Transverse colon (tissue), 4 donors: ENCODE measurements at regions not wholly inside any gene's neighbourhood (a gene's known extent, or its start where the extent isn't known, plus 50 kb on each side); places are given as distances from the start of the nearest gene placed in this dataset.

Experiments
- DNase-seq: peaks from one replicate; pipeline ENCODE4 v3.0.0-alpha.2; 2019
- H3K27ac ChIP-seq, 4 donors: fragments of 200-600 bp; sonication (generic); 2 replicates each; pipeline ENCODE4 v1.5.1; 2016 to 2018; ENCODE audit warnings: inconsistent platforms in 4 of 4
- H3K27me3 ChIP-seq: fragments of 200-600 bp; sonication (generic); 2 replicates; pipeline ENCODE4 v1.5.1; 2017; ENCODE audit warnings: inconsistent platforms
- H3K36me3 ChIP-seq, 4 donors: fragments of 200-600 bp; sonication (generic); 2 replicates each; pipeline ENCODE4 v1.5.1; 2017 to 2019; ENCODE audit warnings: inconsistent platforms in 4 of 4
- H3K4me1 ChIP-seq, 4 donors: fragments of 200-600 bp; sonication (generic); 2 replicates each; pipeline ENCODE4 v1.5.1; 2017 to 2020; ENCODE audit warnings: inconsistent platforms in 4 of 4
- H3K4me3 ChIP-seq, 4 donors: fragments of 200-600 bp; sonication (generic); 1 replicate in 1 of 4; 2 replicates in 3 of 4; pipeline versions ENCODE4 v1.5.1 to v1.6.1; 2017 to 2019; ENCODE audit warnings: inconsistent platforms in 4 of 4
- H3K9me3 ChIP-seq, 2 donors: fragments of 200-600 bp; sonication (generic); 2 replicates each; pipeline ENCODE4 v1.5.1; 2017 to 2019; ENCODE audit warnings: inconsistent platforms in 2 of 2
- CTCF ChIP-seq, 5 experiments: fragments of 200-600 bp in 3 of 5; fragments of 450-650 bp in 2 of 5; sonication (generic) in 3 of 5; IDR thresholded peaks; 1 replicate in 2 of 5; 2 replicates in 3 of 5; pipeline ENCODE4 v1.5.1; 2016 to 2017; ENCODE audit warnings: antibody characterized with exemption in 5 of 5, inconsistent platforms in 3 of 5, mild to moderate bottlenecking in 2 of 5, moderate library complexity in 1 of 5
- EP300 ChIP-seq: sonication (generic); formaldehyde crosslinking; IDR thresholded peaks from one replicate; pipeline ENCODE4 v1.6.1; 2017; ENCODE audit warnings: antibody characterized with exemption, low read depth
- POLR2A ChIP-seq: fragments of 450-650 bp; IDR thresholded peaks from one replicate; pipeline ENCODE4 v1.6.1; 2016; ENCODE audit warnings: antibody characterized with exemption, mild to moderate bottlenecking, moderate library complexity
- POLR2AphosphoS5 ChIP-seq, 3 donors: sonication (generic); formaldehyde crosslinking; IDR thresholded peaks; one replicate each; pipeline ENCODE4 v1.6.1; 2016; ENCODE audit warnings: antibody characterized with exemption in 3 of 3
- WGBS, 2 donors: methylation state at CpG; one replicate each; pipeline ENCODE4 v1.1.5; 2018; ENCODE audit warnings: low coverage in 1 of 2; 5-methylcytosine and 5-hydroxymethylcytosine counted together
- in situ Hi-C, 4 donors: fragments of 200-750 bp; cut with MboI; loops; one replicate each; pipeline versions ENCODE4 v1.15.0 to v1.15.1; 2017; ENCODE audit warnings: low sequenced_read_pairs in 3 of 4, low pct_ligation_motif_present in 1 of 4, low pct_unique_long_range_greater_than_20kb in 1 of 4
- intact Hi-C: fragments of 100-400 bp; cut with DNase I; formaldehyde crosslinking; loops from one replicate; pipeline ENCODE4 v1.15.1; 2023; ENCODE audit warnings: low total_unique reads

GRCh38 chr1:80966266-80966665, 834.5 kb upstream of the ADGRL2 start:
- WGBS, 2 donors, result 0 to 57% methylated on average over 1 of the region's 1 CpG
- DNase-seq, result no peak
- no peaks in the 10 kb centered on the region for H3K9me3 ChIP-seq
- no peaks in the 10 kb centered on the region for H3K36me3 ChIP-seq
- in situ Hi-C loops, result no loop called here
- no peak overlapping the region for H3K4me3 ChIP-seq
- no peak for TF ChIP-seq POLR2AphosphoS5 (IDR thresholded peaks at IDR 0.05)
- no peak for TF ChIP-seq POLR2A
- TF ChIP-seq EP300, result no peak
- TF ChIP-seq CTCF (IDR thresholded peaks at IDR 0.05), result no peak
- H3K4me1 ChIP-seq, result no peaks in the 10 kb centered on the region
- no peak overlapping the region for H3K27ac ChIP-seq
- intact Hi-C loops, result no loop called here
- no peaks in the 10 kb centered on the region for H3K27me3 ChIP-seq

DNA sequence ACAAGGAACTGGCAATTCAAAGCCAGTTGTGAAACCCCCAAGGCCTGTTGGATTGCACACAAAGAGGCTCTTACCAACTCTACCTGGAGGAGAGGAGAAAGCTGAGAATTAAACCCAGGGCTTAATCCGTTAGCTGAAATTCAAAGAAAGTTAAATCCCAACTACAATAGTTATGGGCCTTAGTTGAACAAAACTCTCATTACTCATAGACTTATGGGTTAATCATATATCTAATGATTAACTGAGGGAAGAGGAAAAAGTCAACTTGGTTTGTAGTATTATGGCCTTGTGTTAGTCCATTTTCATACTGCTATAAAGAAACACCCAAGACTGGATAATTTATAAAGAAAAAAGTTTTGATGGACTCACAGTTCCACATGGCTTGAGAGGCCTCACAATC, 838.2 kb upstream of the ADGRL2 start:
- Histone ChIP-seq H3K4me3 (no peak overlapping the region), H3K36me3 (no peaks in the 10 kb centered on the region), H3K27me3 (no peaks in the 10 kb centered on the region), H3K4me1 (no peaks in the 10 kb centered on the region), H3K27ac (no peak overlapping the region), H3K9me3 (no peaks in the 10 kb centered on the region)
- no peak for DNase-seq
- in situ Hi-C loops, result no loop called here
- TF ChIP-seq POLR2AphosphoS5 (IDR thresholded peaks at IDR 0.05), result no peak
- TF ChIP-seq POLR2A, result no peak
- no peak for TF ChIP-seq CTCF (IDR thresholded peaks at IDR 0.05)
- TF ChIP-seq EP300, result no peak
- intact Hi-C loops, result no loop called here
- 96 to 100% methylated on average over 1 of the region's 1 CpG for WGBS, 2 donors

GRCh38 chr1:80961464-80962190, 839.1 kb upstream of the ADGRL2 start:
- TF ChIP-seq POLR2A (no peak), CTCF (IDR thresholded peaks at IDR 0.05) (no peak), POLR2AphosphoS5 (IDR thresholded peaks at IDR 0.05) (no peak), EP300 (no peak)
- Histone ChIP-seq H3K4me3 (no peak overlapping the region), H3K36me3 (no peaks in the 10 kb centered on the region), H3K27ac (no peak overlapping the region), H3K9me3 (no peaks in the 10 kb centered on the region), H3K4me1 (no peaks in the 10 kb centered on the region), H3K27me3 (no peaks in the 10 kb centered on the region)
- in situ Hi-C loops, result no loop called here
- WGBS, 2 donors, result 81 to 91% methylated on average over 5 of the region's 5 CpGs
- intact Hi-C loops, result no loop called here
- no peak for DNase-seq

GRCh38 chr1:80933346-80933745, 867.4 kb upstream of the ADGRL2 start:
- 83 to 92% methylated on average over 1 of the region's 1 CpG for WGBS, 2 donors
- DNase-seq, result no peak
- Histone ChIP-seq H3K9me3 (peaks cover 11 to 12% of the 10 kb centered on the region in 2 donors), H3K27me3 (no peaks in the 10 kb centered on the region), H3K36me3 (no peaks in the 10 kb centered on the region), H3K4me1 (no peaks in the 10 kb centered on the region), H3K4me3 (no peak overlapping the region), H3K27ac (no peak overlapping the region)
- in situ Hi-C loops, result no loop called here
- no peak for TF ChIP-seq POLR2AphosphoS5 (IDR thresholded peaks at IDR 0.05)
- intact Hi-C loops, result loop anchor here (5.0 kb wide), 1 partner anchor 44 kb away; no protein-coding TSS in a partner anchor

- no peaks in the 10 kb centered on the region for H3K27me3 ChIP-seq
- H3K4me3 ChIP-seq, result no peak overlapping the region
- H3K4me1 ChIP-seq, result no peaks in the 10 kb centered on the region
- TF ChIP-seq POLR2AphosphoS5 (IDR thresholded peaks at IDR 0.05), result no peak
- no peak for TF ChIP-seq EP300
- TF ChIP-seq CTCF (IDR thresholded peaks at IDR 0.05), result no peak
- no peak for TF ChIP-seq POLR2A
- no peak overlapping the region for H3K27ac ChIP-seq
- no peaks in the 10 kb centered on the region for H3K36me3 ChIP-seq
- H3K9me3 ChIP-seq, result peaks cover 11 to 12% of the 10 kb centered on the region in 2 donors
- intact Hi-C loops (loop anchor here (5.0 kb wide), 1 partner anchor 46 kb away; no protein-coding TSS in a partner anchor), in situ Hi-C loops (no loop called here)
- no peak for DNase-seq
Observed at GRCh38 chr1:80931178-80931577, 869.6 kb upstream of the ADGRL2 start.
